Panc1 (cell line): ENCODE measurements at regions not wholly inside any gene's neighbourhood (a gene's known extent, or its start where the extent isn't known, plus 50 kb on each side); places are given as distances from the start of the nearest gene placed in this dataset.

Source experiments
- CTCF ChIP-seq: fragments of 450-650 bp; IDR thresholded peaks from 2 replicates; pipeline ENCODE4 v1.5.1; 2017; ENCODE audit warnings: mild to moderate bottlenecking
- POLR2AphosphoS5 ChIP-seq: IDR thresholded peaks from 2 replicates; pipeline ENCODE4 v1.6.1; 2012; ENCODE audit warnings: mild to moderate bottlenecking, low read depth, low read length, moderate library complexity
- TCF7L2 ChIP-seq: IDR thresholded peaks from 2 replicates; pipeline ENCODE4 v1.6.1; 2011; ENCODE audit warnings: mild to moderate bottlenecking, low read depth, low read length, inconsistent platforms

DNA sequence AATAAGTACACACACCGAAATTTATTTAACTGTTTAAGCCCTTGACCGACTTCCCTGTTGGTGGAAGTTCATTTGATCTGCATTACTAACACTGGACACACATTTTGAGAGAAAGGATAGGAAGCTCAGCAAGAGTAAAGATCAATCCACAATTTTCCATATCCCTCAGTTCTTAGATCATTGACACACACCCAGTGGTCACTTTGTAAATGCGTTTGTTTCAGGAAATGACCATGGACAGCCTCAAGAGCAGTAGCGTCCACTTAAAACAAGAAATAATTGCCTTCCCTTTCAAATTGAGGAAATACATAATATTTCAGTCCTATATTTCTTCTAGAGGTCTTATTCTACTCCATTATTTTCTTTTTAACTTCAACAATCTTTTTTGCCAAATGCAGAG, 511.5 kb upstream of the PTBP2 start:
- TF ChIP-seq CTCF (no peak), POLR2AphosphoS5 (no peak), TCF7L2 (no peak)
